ENCODE measurements at regions not wholly inside any gene's neighbourhood (a gene's known extent, or its start where the extent isn't known, plus 50 kb on each side); places are given as distances from the start of the nearest gene placed in this dataset.

- Histone ChIP-seq H2AFZ (ENCODE audit: low read depth) (no peak overlapping the region), H3K36me3 (replicated peaks in 1 of 2; ENCODE audit: control insufficient read depth in 1 of 2, insufficient read depth in 2 of 2, low read length in 1 of 2) (no peaks in the 10 kb centered on the region), H3K9ac (no peak overlapping the region), H4K20me1 (ENCODE audit: insufficient read depth) (no peaks in the 10 kb centered on the region), H3F3A (replicated peaks; ENCODE audit: insufficient read depth) (no peaks in the 10 kb centered on the region), H3K79me2 (ENCODE audit: insufficient read depth) (no peaks in the 10 kb centered on the region), H3K9me3 (no peaks in the 10 kb centered on the region), H3K27me3 (ENCODE audit: insufficient read depth) (no peaks in the 10 kb centered on the region), H3K4me2 (no peak overlapping the region), H3K27ac (ENCODE audit: low read depth in 2 of 2, low read length in 1 of 2) (no peak overlapping the region), H3K4me1 (ENCODE audit: control insufficient read depth in 1 of 2, insufficient read depth in 2 of 2, low read depth in 1 of 2, low read length in 1 of 2) (no peaks in the 10 kb centered on the region), H3K9me2 (no peaks in the 10 kb centered on the region), H3K4me3 (ENCODE audit: low read depth in 2 of 2, low read length in 1 of 2) (no peak overlapping the region)
- ChIA-PET POLR2A (no interaction called here), CTCF (interaction anchor here (0.6 to 1.1 kb wide), 2 partner anchors 13 to 42 kb away, joined by 3 read pairs; no protein-coding TSS in a partner anchor)
- TF ChIP-seq FOXM1 (IDR thresholded peaks at IDR 0.05; ENCODE audit: low read depth) = no peak
- TF ChIP-seq CTCF (IDR thresholded peaks at IDR 0.05) = no peak
- TF ChIP-seq TAF1 (IDR thresholded peaks at IDR 0.05; ENCODE audit: borderline replicate concordance, low read depth, low read length) = no peak
- no peak for TF ChIP-seq ZBTB33 (IDR thresholded peaks at IDR 0.05; ENCODE audit: borderline replicate concordance, low read depth)
- no peak for TF ChIP-seq RCOR1 (IDR thresholded peaks at IDR 0.05; ENCODE audit: low read length)
- no peak for TF ChIP-seq USF1 (IDR thresholded peaks at IDR 0.05; ENCODE audit: borderline replicate concordance, low read depth)
- no peak for TF ChIP-seq RAD21 (IDR thresholded peaks at IDR 0.05; ENCODE audit: low read length)
- TF ChIP-seq GABPA (IDR thresholded peaks at IDR 0.05; ENCODE audit: low read depth) = no peak
- TF ChIP-seq EZH2phosphoT487 (IDR thresholded peaks at IDR 0.05; ENCODE audit: borderline replicate concordance, low read depth) = no peak
- no peak for TF ChIP-seq GATA2 (CRISPR knock-in tag; IDR thresholded peaks at IDR 0.05)
- no peak for TF ChIP-seq MEF2A (IDR thresholded peaks at IDR 0.05; ENCODE audit: borderline replicate concordance, low read depth)
- TF ChIP-seq FOXJ3 (CRISPR knock-in tag; IDR thresholded peaks at IDR 0.05) = no peak
- no peak for TF ChIP-seq YY1 (IDR thresholded peaks at IDR 0.05; ENCODE audit: low read depth)
- TF ChIP-seq MXI1 (IDR thresholded peaks at IDR 0.05; ENCODE audit: low read depth, low read length) = no peak
- no peak for DNase-seq
- WGBS (ENCODE audit: low lambda C conversion rate) = 97% methylated on average over 2 of the region's 2 CpGs
Measured at GRCh38 chr11:13127161-13127560, 118.0 kb downstream of the RASSF10 start.

GRCh38 chr11:13128354-13128753 is 119.2 kb downstream of the RASSF10 start:
- no peak for DNase-seq
- no peak for TF ChIP-seq EZH2phosphoT487 (IDR thresholded peaks at IDR 0.05; ENCODE audit: borderline replicate concordance, low read depth)
- TF ChIP-seq RFX5 (IDR thresholded peaks at IDR 0.05; ENCODE audit: low read length) = no peak
- no peak for TF ChIP-seq MXI1 (IDR thresholded peaks at IDR 0.05; ENCODE audit: low read depth, low read length)
- TF ChIP-seq USF1 (IDR thresholded peaks at IDR 0.05; ENCODE audit: borderline replicate concordance, low read depth) = no peak
- TF ChIP-seq POLR2AphosphoS5 (IDR thresholded peaks at IDR 0.05; ENCODE audit: low read depth, low read length) = no peak
- no peak for TF ChIP-seq PBX3 (IDR thresholded peaks at IDR 0.05)
- no peak for TF ChIP-seq MAX (IDR thresholded peaks at IDR 0.05; ENCODE audit: low read depth)
- TF ChIP-seq FOXJ3 (CRISPR knock-in tag; IDR thresholded peaks at IDR 0.05) = no peak
- TF ChIP-seq TCF12 (IDR thresholded peaks at IDR 0.05) = no peak
- TF ChIP-seq IRF3 (IDR thresholded peaks at IDR 0.05; ENCODE audit: low read depth, low read length) = no peak
- no peak for TF ChIP-seq MEF2A (IDR thresholded peaks at IDR 0.05; ENCODE audit: borderline replicate concordance, low read depth)
- no peak for TF ChIP-seq NFIC (IDR thresholded peaks at IDR 0.05; ENCODE audit: borderline replicate concordance)

More at GRCh38 chr11:13128354-13128753, 119.2 kb downstream of the RASSF10 start:
- ChIA-PET CTCF (interaction anchor here (1.1 to 1.3 kb wide), 2 partner anchors 8 to 40 kb away, joined by 3 to 4 read pairs; no protein-coding TSS in a partner anchor), POLR2A (no interaction called here)
- H3K27ac ChIP-seq (ENCODE audit: low read depth in 2 of 2, low read length in 1 of 2) = no peak overlapping the region
- H3K27me3 ChIP-seq (ENCODE audit: insufficient read depth) = no peaks in the 10 kb centered on the region
- H3K9me2 ChIP-seq = no peaks in the 10 kb centered on the region
- 86% methylated on average over 4 of the region's 4 CpGs for WGBS (ENCODE audit: low lambda C conversion rate)
- H3F3A ChIP-seq (replicated peaks; ENCODE audit: insufficient read depth) = no peaks in the 10 kb centered on the region
- no peaks in the 10 kb centered on the region for H3K4me1 ChIP-seq (ENCODE audit: control insufficient read depth in 1 of 2, insufficient read depth in 2 of 2, low read depth in 1 of 2, low read length in 1 of 2)
- H2AFZ ChIP-seq (ENCODE audit: low read depth) = no peak overlapping the region
- no peaks in the 10 kb centered on the region for H3K79me2 ChIP-seq (ENCODE audit: insufficient read depth)
- no peak overlapping the region for H3K4me2 ChIP-seq
- H3K36me3 ChIP-seq (replicated peaks in 1 of 2; ENCODE audit: control insufficient read depth in 1 of 2, insufficient read depth in 2 of 2, low read length in 1 of 2) = no peaks in the 10 kb centered on the region
- H3K9ac ChIP-seq = no peak overlapping the region
- H3K4me3 ChIP-seq (ENCODE audit: low read depth in 2 of 2, low read length in 1 of 2) = no peak overlapping the region
- no peaks in the 10 kb centered on the region for H4K20me1 ChIP-seq (ENCODE audit: insufficient read depth)
- no peaks in the 10 kb centered on the region for H3K9me3 ChIP-seq

Data from SK-N-SH (cell line).